Ovary (tissue), 3 donors: ENCODE measurements at regions not wholly inside any gene's neighbourhood (a gene's known extent, or its start where the extent isn't known, plus 50 kb on each side); places are given as distances from the start of the nearest gene placed in this dataset.

Source experiments
- CTCF ChIP-seq, 3 donors: fragments of 450-650 bp in 2 of 3; fragments of 200-600 bp in 1 of 3; IDR thresholded peaks; one replicate each; pipeline versions ENCODE4 v1.5.1 to v1.8.0; 2016 to 2022; ENCODE audit warnings: antibody characterized with exemption in 3 of 3, mild to moderate bottlenecking in 1 of 3
- EP300 ChIP-seq: sonication (generic); formaldehyde crosslinking; IDR thresholded peaks from one replicate; pipeline ENCODE4 v1.6.1; 2017; ENCODE audit warnings: antibody characterized with exemption
- POLR2A ChIP-seq: fragments of 450-650 bp; IDR thresholded peaks from one replicate; pipeline ENCODE4 v1.6.1; 2017; ENCODE audit warnings: antibody characterized with exemption, mild to moderate bottlenecking, moderate library complexity
- donor health status: DM: no; HTN: no; CAD: no.

GRCh38 chr16:65827231-65827630, 539.3 kb upstream of the CDH5 start:
- TF ChIP-seq POLR2A (no peak), CTCF (IDR thresholded peaks at IDR 0.05) (no peak), EP300 (no peak)
